Retinal pigment epithelial cell (primary cell): ENCODE measurements at regions not wholly inside any gene's neighbourhood (a gene's known extent, or its start where the extent isn't known, plus 50 kb on each side); places are given as distances from the start of the nearest gene placed in this dataset.
"Not testable (repeated sequence)": the region's sequence is repeated elsewhere in the genome, so short reads cannot be mapped to it uniquely, and the experiment has no call there.

Experiments
- DNase-seq: peaks from one replicate; pipeline ENCODE4 v3.0.0-alpha.2; 2010; ENCODE audit warnings: low read depth
- H3K4me3 ChIP-seq: 2 replicates; pipeline ENCODE4 v1.5.1; 2011; ENCODE audit warnings: mild to moderate bottlenecking, low read length, control low read depth, moderate library complexity
- CTCF ChIP-seq: conservative IDR thresholded peaks from 2 replicates; pipeline ENCODE4 v1.5.1; 2011; ENCODE audit warnings: low read depth, low read length, control low read depth, inconsistent platforms

DNA sequence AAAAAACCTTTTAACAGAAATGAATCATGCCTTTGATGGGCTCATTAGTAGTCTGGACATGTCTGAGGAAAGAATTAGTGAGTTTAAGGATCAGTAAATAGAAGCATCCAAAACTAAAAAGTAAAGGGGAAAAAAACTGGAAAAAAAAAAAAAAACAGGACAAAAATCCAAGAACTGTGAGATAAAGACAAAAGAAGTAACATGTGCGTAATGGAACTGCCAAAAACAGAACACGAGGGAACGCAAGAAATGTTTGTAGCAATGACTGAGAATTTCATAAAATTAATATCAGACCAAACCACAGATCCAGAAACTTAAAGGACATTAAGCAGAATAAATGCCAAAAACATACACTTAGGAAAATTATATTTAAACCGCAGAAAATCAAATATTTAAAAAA is 77.4 kb downstream of the MS4A13 start:
- no peak for TF ChIP-seq CTCF
- no peak for DNase-seq
- H3K4me3 ChIP-seq, result no peak overlapping the region

GRCh38 chr11:60594998-60595642 is 79.9 kb downstream of the MS4A13 start:
- no peak overlapping the region for H3K4me3 ChIP-seq
- no peak for DNase-seq
- no peak for TF ChIP-seq CTCF

DNA sequence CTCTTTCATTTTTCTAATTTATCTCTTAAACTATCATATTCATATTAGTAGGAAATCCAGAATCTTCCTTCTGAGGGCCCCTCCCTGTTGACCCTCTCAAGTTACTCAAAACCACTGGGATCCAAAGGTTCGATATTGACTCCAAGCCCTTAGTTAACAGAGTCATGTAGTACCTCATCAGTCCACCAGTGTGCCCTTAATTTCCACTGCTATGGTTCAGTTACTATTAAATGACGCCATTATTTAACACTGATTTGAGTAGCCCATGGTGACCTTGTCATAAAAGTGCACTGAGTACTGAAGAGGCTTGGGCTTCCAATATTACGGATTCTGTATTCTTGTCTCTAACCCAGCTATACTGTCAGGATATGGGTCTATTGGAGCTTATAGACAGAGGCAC is 91.9 kb upstream of the MS4A8 start:
- no peak for TF ChIP-seq CTCF
- H3K4me3 ChIP-seq, result no peak overlapping the region
- DNase-seq, result no peak

GRCh38 chr11:60609632-60610031 is 89.8 kb upstream of the MS4A8 start:
- no peak for TF ChIP-seq CTCF
- no peak for DNase-seq
- H3K4me3 ChIP-seq, result no peak overlapping the region

- no peak overlapping the region for H3K4me3 ChIP-seq
- no peak for TF ChIP-seq CTCF
- DNase-seq, result no peak
These were observed 88.7 kb upstream of the MS4A8 start for GRCh38 chr11:60610702-60611101.

- TF ChIP-seq CTCF, result no peak
- no peak for DNase-seq
- H3K4me3 ChIP-seq, result no peak overlapping the region
These were observed 83.9 kb upstream of the MS4A8 start for GRCh38 chr11:60615497-60615896.

- not testable (repeated sequence) for DNase-seq
These were observed 77.5 kb upstream of the MS4A8 start for GRCh38 chr11:60621940-60622339.

DNA sequence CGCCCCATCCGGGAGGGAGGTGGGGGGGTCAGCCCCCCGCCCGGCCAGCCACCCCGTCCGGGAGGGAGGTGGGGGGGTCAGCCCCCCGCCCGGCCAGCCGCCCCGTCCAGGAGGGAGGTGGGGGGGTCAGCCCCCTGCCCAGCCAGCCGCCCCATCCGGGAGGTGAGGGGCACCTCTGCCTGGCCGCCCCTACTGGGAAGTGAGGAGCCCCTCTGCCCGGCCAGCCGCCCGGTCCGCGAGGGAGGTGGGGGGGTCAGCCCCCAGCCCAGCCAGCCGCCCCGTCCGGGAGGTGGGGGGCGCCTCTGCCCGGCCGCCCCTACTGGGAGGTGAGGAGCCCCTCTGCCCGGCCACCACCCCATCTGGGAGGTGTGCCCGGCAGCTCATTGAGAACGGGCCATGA is 76.6 kb upstream of the MS4A8 start:
- not testable (repeated sequence) for DNase-seq, H3K4me3 ChIP-seq

More at GRCh38 chr11:60621940-60622339, 77.5 kb upstream of the MS4A8 start:
- not testable (repeated sequence) for H3K4me3 ChIP-seq
